HepG2 (cell line): ENCODE measurements at regions not wholly inside any gene's neighbourhood (a gene's known extent, or its start where the extent isn't known, plus 50 kb on each side); places are given as distances from the start of the nearest gene placed in this dataset.

Experiments
- ATAC-seq: fragments of 200-7000 bp; cut with Tn5 transposase; 3 replicates; pipeline ENCODE4 v1.9.1; 2020; ENCODE audit warnings: mild to moderate bottlenecking, moderate library complexity
- BruUV-seq: library from RNA; stranded (reverse); fragments of 400-500 nt; replicated peaks from 2 replicates; lab custom pipeline; 2021; lab: Mats Ljungman, UMichigan
- CTCF ChIA-PET: fragments of 300-600 bp; formaldehyde crosslinking; extraction: SDS; loops from one replicate; lab custom pipeline; 2021; ENCODE audit warnings: low total read pairs, inconsistent platforms, low intra/inter-chr PET ratio; lab: Yijun Ruan, JAX
- POLR2A ChIA-PET: fragments of 350-600 bp; sonication (Branson Sonifier 250); formaldehyde crosslinking; loops from one replicate; lab custom pipeline; 2020; ENCODE audit warnings: antibody characterized with exemption, inconsistent platforms; lab: Yijun Ruan, JAX
- DNase-seq: peaks from one replicate; pipeline ENCODE4 v3.0.0-alpha.2; 2015; ENCODE audit warnings: low spot score
- FAIRE-seq: peaks from 3 replicates; lab custom pipeline; 2011; peaks lifted over from hg19 to GRCh38; lab: Jason Lieb, UNC
- H2AFZ ChIP-seq: one replicate; pipeline ENCODE4 v1.6.1; 2011; ENCODE audit warnings: low read length, inconsistent platforms
- H3K27ac ChIP-seq: fragments of 300-600 bp; 3 replicates; pipeline ENCODE4 v1.8.0; 2011; ENCODE audit warnings: mixed run types, mild to moderate bottlenecking, mixed read lengths, low read length, inconsistent platforms; ENCODE audit not compliant: insufficient read depth; ENCODE audit errors: extremely low read length
- H3K27me3 ChIP-seq, 2 experiments: fragments of 200-600 bp in 1 of 2; 2 replicates in 1 of 2; 3 replicates in 1 of 2; pipeline versions ENCODE4 v1.6.0 to v1.8.0; 2011; ENCODE audit warnings: low read length in 2 of 2, mild to moderate bottlenecking in 2 of 2, moderate library complexity in 2 of 2, inconsistent platforms in 1 of 2; ENCODE audit not compliant: insufficient read depth in 2 of 2, control insufficient read depth in 1 of 2
- H3K36me3 ChIP-seq, 2 experiments: fragments of 200-600 bp in 1 of 2; replicated peaks in 1 of 2; 2 replicates in 1 of 2; 3 replicates in 1 of 2; pipeline versions ENCODE4 v1.5.1 to v1.8.0; 2011; ENCODE audit warnings: low read length in 2 of 2, inconsistent platforms in 1 of 2; ENCODE audit not compliant: insufficient read depth in 2 of 2, control insufficient read depth in 1 of 2
- H3K4me1 ChIP-seq: 2 replicates; pipeline ENCODE4 v1.5.1; 2012; ENCODE audit warnings: low read length, inconsistent platforms; ENCODE audit not compliant: insufficient read depth
- H3K4me2 ChIP-seq: 2 replicates; pipeline ENCODE4 v1.6.0; 2011; ENCODE audit warnings: low read depth, low read length, inconsistent platforms
- H3K4me3 ChIP-seq, 3 experiments: fragments of 200-600 bp in 1 of 3; sonication (generic), shearing (Covaris generic) in 1 of 3; replicated peaks in 1 of 3; 2 replicates each; pipeline ENCODE4 v1.5.1; 2011 to 2016; ENCODE audit warnings: low read length in 3 of 3, inconsistent platforms in 2 of 3, low read depth in 2 of 3, mild to moderate bottlenecking in 2 of 3, control low read depth in 1 of 3, mixed read lengths in 1 of 3; ENCODE audit not compliant: insufficient read depth in 1 of 3
- H3K79me2 ChIP-seq: one replicate; pipeline ENCODE4 v1.6.1; 2011; ENCODE audit warnings: low read length, inconsistent platforms; ENCODE audit not compliant: insufficient read depth
- H3K9ac ChIP-seq: 2 replicates; pipeline ENCODE4 v1.6.0; 2011; ENCODE audit warnings: mild to moderate bottlenecking, low read depth, low read length, inconsistent platforms; ENCODE audit not compliant: insufficient read depth
- H3K9me3 ChIP-seq: 2 replicates; pipeline ENCODE4 v1.5.1; 2012; ENCODE audit warnings: mild to moderate bottlenecking, low read length
- H4K20me1 ChIP-seq: 2 replicates; pipeline ENCODE4 v1.6.0; 2011; ENCODE audit warnings: inconsistent platforms, mild to moderate bottlenecking, low read length, moderate library complexity; ENCODE audit not compliant: insufficient read depth
- IKZF1 ChIP-seq: fragments of 450-650 bp; IDR thresholded peaks from 2 replicates; pipeline ENCODE4 v1.7.1; 2016
- JARID2 ChIP-seq: sonication (generic); formaldehyde crosslinking; IDR thresholded peaks from 2 replicates; pipeline ENCODE4 v1.8.1; 2023; ENCODE audit warnings: missing genetic modification reagents, inconsistent platforms; ENCODE audit not compliant: insufficient replicate concordance
- NFE2 ChIP-seq: sonication (generic); formaldehyde crosslinking; IDR thresholded peaks from 2 replicates; pipeline ENCODE4 v1.4.0; 2020; ENCODE audit warnings: missing genetic modification reagents
- POLR2A ChIP-seq, 2 experiments: IDR thresholded peaks; 2 replicates each; pipeline ENCODE4 v1.6.1; 2011; ENCODE audit warnings: low read depth in 2 of 2, low read length in 2 of 2, mild to moderate bottlenecking in 1 of 2, moderate library complexity in 1 of 2; ENCODE audit not compliant: insufficient read depth in 1 of 2
- SP4 ChIP-seq: sonication (generic); formaldehyde crosslinking; IDR thresholded peaks from 2 replicates; pipeline ENCODE4 v1.8.1; 2023; ENCODE audit warnings: mild to moderate bottlenecking, missing genetic modification reagents
- STAT5B ChIP-seq: sonication (generic); formaldehyde crosslinking; IDR thresholded peaks from 2 replicates; pipeline ENCODE4 v1.4.0; 2020; ENCODE audit warnings: missing genetic modification reagents
- SUZ12 ChIP-seq: fragments of 150-350 bp; IDR thresholded peaks from 2 replicates; pipeline ENCODE4 v1.6.1; 2014; ENCODE audit warnings: low read depth, low read length
- TARDBP ChIP-seq: sonication (generic); formaldehyde crosslinking; IDR thresholded peaks from 2 replicates; pipeline ENCODE4 v1.8.0; 2022; ENCODE audit warnings: mild to moderate bottlenecking, missing genetic modification reagents
- TBL1XR1 ChIP-seq: fragments of 150-350 bp; IDR thresholded peaks from 2 replicates; pipeline ENCODE4 v1.6.1; 2014; ENCODE audit warnings: borderline replicate concordance, low read length; ENCODE audit not compliant: partially characterized antibody
- THRA ChIP-seq: sonication (generic); formaldehyde crosslinking; IDR thresholded peaks from 2 replicates; pipeline ENCODE4 v1.4.0; 2020; ENCODE audit warnings: missing genetic modification reagents, borderline replicate concordance
- ZBTB1 ChIP-seq: sonication (generic); formaldehyde crosslinking; IDR thresholded peaks from 2 replicates; pipeline ENCODE4 v1.4.0; 2020; ENCODE audit warnings: missing genetic modification reagents, borderline replicate concordance
- ZBTB43 ChIP-seq: sonication (generic); formaldehyde crosslinking; conservative IDR thresholded peaks from 2 replicates; pipeline ENCODE4 v1.4.0; 2020; ENCODE audit warnings: missing genetic modification reagents
- ZBTB44 ChIP-seq: sonication (generic); formaldehyde crosslinking; IDR thresholded peaks from 2 replicates; pipeline ENCODE4 v1.4.0; 2020; ENCODE audit warnings: missing genetic modification reagents
- ZNF207 ChIP-seq: fragments of 450-650 bp; IDR thresholded peaks from 2 replicates; pipeline ENCODE4 v1.6.1; 2016; ENCODE audit warnings: antibody characterized with exemption, borderline replicate concordance
- ZNF703 ChIP-seq: sonication (generic); formaldehyde crosslinking; IDR thresholded peaks from 2 replicates; pipeline ENCODE4 v1.5.1; 2020; ENCODE audit warnings: missing genetic modification reagents, mild to moderate bottlenecking, moderate library complexity, borderline replicate concordance
- WGBS: methylation state at CpG from one replicate; pipeline ENCODE4 v1.1.6; 2017; ENCODE audit warnings: low lambda C conversion rate; 5-methylcytosine and 5-hydroxymethylcytosine counted together
- in situ Hi-C: cut with HindIII; loops from 2 replicates; pipeline ENCODE4 v1.10.0; 2017; ENCODE audit warnings: low pct_unique_long_range_greater_than_20kb; ENCODE audit not compliant: extremely low pct_ligation_motif_present
- intact Hi-C: fragments of 100-400 bp; cut with micrococcal nuclease; formaldehyde crosslinking; loops from one replicate; pipeline ENCODE4 v1.10.0; 2022; ENCODE audit not compliant: unreplicated experiment

GRCh38 chr13:28601581-28601980 is 57.3 kb upstream of the POMP start:
- POLR2A ChIA-PET = no interaction called here
- H3K27ac ChIP-seq = no peak overlapping the region
- H3K36me3 ChIP-seq = no peaks in the 10 kb centered on the region
- H3K4me3 ChIP-seq = no peak overlapping the region
- H2AFZ ChIP-seq = no peak overlapping the region
- ATAC-seq (no peak), FAIRE-seq (no peak), DNase-seq (no peak)
- H3K9me3 ChIP-seq = no peaks in the 10 kb centered on the region
- H3K4me2 ChIP-seq = no peak overlapping the region
- BruUV-seq = no TSS peak
- in situ Hi-C loops = no loop called here
- H3K4me1 ChIP-seq = no peaks in the 10 kb centered on the region
- CTCF ChIA-PET = no interaction called here
- no peaks in the 10 kb centered on the region for H3K79me2 ChIP-seq
- H3K27me3 ChIP-seq = no peaks in the 10 kb centered on the region; a peak in 1 of 5 replicates
- no peak for TF ChIP-seq ZBTB44
- TF ChIP-seq STAT5B = no peak
- TF ChIP-seq SP4 = no peak
- no peak for TF ChIP-seq TBL1XR1
- TF ChIP-seq IKZF1 = no peak
- no peak for TF ChIP-seq ZBTB43 (CRISPR knock-in tag)
- no peak for TF ChIP-seq NFE2 (CRISPR knock-in tag)
- no peak for TF ChIP-seq ZNF703 (CRISPR knock-in tag)
- TF ChIP-seq THRA = no peak
- no peak for TF ChIP-seq TARDBP
- no peak for TF ChIP-seq JARID2 (CRISPR knock-in tag)
- no peak for TF ChIP-seq POLR2A (IDR thresholded peaks at IDR 0.05; ENCODE audit: insufficient read depth in 1 of 2, low read depth in 2 of 2, low read length in 2 of 2)
- TF ChIP-seq ZNF207 = no peak
- no peak for TF ChIP-seq ZBTB1 (CRISPR knock-in tag)
- TF ChIP-seq SUZ12 = no peak
- TF ChIP-seq, all 625 proteins: peak for 0
- 3% methylated on average over 3 of the region's 3 CpGs for WGBS
- intact Hi-C loops = no loop called here
- Histone ChIP-seq H4K20me1 (no peaks in the 10 kb centered on the region), H3K9ac (no peak overlapping the region)
